Thyroid gland (tissue), 4 donors: ENCODE measurements at regions not wholly inside any gene's neighbourhood (a gene's known extent, or its start where the extent isn't known, plus 50 kb on each side); places are given as distances from the start of the nearest gene placed in this dataset.

Experiments
- CTCF ChIP-seq, 6 experiments: fragments of 200-600 bp in 3 of 6; fragments of 450-650 bp in 3 of 6; sonication (generic) in 3 of 6; IDR thresholded peaks; one replicate each; pipeline ENCODE4 v1.5.1; 2016 to 2019; ENCODE audit warnings: antibody characterized with exemption in 6 of 6, mild to moderate bottlenecking in 2 of 6, inconsistent platforms in 1 of 6, moderate library complexity in 1 of 6
- POLR2A ChIP-seq, 2 donors: fragments of 450-650 bp; IDR thresholded peaks; one replicate each; pipeline ENCODE4 v1.6.1; 2017; ENCODE audit warnings: antibody characterized with exemption in 2 of 2, mild to moderate bottlenecking in 2 of 2, moderate library complexity in 1 of 2

GRCh38 chr21:20649231-20649630 is 349.0 kb upstream of the NCAM2 start:
- TF ChIP-seq CTCF (IDR thresholded peaks at IDR 0.05) (no peak), POLR2A (IDR thresholded peaks at IDR 0.05) (no peak)
